Amygdala (tissue), 56 donors: ENCODE measurements at regions not wholly inside any gene's neighbourhood (a gene's known extent, or its start where the extent isn't known, plus 50 kb on each side); places are given as distances from the start of the nearest gene placed in this dataset.

Experiments
- DNase-seq, 56 donors: peaks; one replicate each; lab custom pipeline; 2025; lab: John Stamatoyannopoulos, UW

DNA sequence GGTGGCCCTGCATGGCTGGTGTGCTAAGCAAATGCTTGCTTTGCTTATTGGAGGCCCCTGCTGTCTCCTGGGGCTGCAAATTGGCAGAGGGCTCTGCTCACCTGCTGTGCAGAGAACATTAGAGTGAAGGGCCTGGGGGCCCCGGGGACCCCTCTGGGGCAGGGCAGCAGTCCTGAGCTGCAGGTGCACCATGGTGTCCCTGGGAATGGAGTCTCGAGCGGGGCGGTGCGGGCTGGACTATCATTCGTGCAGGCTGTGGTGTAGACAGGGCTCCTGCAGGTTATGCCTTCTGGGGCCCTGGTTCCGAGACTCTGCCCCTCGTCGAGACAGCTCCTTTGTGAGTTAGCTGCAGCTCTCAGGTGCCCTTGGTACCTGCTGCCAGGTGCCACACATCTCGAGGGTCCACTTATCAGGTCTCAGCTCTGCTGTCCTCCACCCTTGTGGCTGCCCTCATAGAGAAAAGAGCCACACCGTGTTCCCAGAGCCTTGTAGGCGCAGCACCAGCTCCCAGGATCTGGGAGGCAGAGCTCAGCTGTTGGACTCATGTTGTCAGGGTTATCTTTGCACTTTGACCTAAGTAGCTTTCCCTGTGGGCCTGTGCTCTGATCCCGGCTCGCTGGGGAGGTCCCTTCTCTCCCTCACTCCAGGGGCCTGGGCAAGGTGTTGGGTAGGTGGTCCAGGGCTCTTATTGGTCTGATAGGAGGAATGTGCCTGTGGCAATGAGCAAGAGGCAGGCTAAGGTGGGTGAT, 58.0 kb upstream of the ZNF536 start:
- DNase-seq, result no peak

DNA sequence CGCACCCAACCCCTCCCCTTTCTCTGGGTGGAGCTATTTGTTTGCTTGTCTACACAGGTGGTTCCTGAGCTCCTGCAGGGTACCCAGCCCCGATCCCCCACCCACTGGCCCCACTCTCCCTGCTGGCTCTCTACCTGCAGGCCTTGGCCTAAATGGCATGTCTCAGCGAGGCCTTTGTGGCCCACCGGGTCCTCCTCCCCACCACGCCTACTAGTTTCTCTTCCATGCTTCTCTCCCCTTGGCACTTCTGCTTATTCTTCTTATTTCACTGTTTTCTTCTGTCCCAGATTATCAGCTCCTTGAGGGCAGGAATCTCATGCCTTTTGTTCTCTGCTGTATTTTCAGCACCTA, 57.4 kb upstream of the ZNF536 start:
- no peak for DNase-seq

DNA sequence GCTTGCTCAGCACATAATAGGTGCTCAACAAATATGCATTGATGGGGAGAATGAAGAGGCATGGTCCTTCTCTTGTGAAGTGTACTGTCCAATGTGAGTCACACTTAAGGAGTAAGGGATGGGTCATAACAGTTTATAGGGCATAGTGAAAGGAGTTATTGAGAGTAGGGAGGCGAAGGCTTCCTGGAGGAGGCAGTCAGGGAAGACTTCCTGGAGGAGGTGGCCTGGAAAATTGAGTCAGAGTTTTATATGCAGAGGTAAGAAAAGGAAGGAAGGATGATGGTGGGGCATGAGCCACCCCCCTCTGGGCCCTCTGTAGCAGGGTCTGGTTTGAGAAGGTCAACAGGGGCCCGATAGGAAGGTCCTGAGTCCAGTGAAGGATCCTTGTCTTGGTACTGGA, 57.0 kb upstream of the ZNF536 start:
- DNase-seq, result no peak

DNA sequence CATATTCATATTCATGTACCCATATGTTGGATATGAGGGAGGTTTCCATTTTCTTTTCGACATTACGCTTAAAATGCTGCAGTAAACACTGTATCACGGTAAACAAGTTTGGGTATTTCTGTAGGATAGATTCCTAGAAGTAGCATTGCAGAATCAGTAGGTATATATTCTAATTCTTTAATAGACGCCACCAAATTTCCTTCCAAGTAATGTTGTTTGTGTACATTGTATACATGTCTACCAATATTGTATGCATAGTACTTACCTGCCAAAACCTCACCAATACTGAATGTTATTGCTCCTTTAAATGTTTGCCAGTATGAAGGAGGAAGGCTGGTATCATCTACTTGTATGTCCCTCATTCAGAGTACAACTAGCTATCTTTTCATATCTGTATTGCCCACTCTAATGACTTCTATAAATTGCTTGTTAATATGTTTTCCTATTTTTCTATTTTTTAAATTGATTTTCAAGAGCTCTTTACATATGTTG, 56.1 kb upstream of the ZNF536 start:
- no peak for DNase-seq

DNA sequence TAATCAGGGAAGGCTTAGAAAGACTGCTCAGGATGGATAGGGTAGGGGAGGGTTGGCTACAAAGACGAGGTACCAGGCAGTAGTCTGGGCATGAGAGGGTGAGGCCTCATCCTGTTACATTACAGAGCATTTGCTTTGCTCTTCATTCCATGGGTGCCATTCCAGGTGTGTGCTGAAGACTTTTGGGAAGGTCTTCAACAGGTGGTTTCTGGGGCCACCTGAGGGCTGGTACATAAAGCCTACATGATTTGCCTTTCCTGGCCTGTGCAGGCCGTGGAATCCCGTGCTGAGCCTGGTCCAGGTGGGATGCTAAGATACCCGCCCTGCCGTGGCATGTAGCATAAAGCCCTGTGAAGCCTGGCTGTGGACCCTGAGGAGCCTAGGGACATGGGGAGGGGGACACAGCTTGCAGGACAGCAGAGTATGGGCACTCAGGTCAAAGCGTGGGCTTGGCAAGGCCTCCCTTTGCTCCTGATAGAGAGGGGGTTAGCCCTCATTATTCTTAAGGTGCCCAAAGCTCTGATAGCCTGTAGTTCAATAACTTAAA, 55.6 kb upstream of the ZNF536 start:
- no peak for DNase-seq

DNA sequence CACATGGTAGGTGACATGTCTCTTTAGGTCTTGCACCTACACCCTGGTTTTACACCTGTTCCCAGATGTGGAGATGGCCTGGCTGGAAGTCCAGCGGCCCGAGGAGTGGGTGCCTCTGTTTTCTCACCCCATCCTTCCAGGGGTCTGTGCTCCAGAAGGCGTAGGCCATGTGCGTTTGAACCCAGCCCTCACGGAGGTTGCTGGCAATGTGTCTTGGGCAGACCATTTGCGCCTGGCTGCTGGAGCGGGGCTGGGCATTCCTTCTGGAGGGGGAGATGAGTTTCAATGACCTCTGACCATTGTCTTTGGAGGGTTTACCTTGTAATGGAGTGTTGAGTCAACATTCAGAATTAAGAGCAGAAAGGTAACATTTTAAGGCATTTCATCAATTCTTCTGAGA, 54.8 kb upstream of the ZNF536 start:
- no peak for DNase-seq

DNA sequence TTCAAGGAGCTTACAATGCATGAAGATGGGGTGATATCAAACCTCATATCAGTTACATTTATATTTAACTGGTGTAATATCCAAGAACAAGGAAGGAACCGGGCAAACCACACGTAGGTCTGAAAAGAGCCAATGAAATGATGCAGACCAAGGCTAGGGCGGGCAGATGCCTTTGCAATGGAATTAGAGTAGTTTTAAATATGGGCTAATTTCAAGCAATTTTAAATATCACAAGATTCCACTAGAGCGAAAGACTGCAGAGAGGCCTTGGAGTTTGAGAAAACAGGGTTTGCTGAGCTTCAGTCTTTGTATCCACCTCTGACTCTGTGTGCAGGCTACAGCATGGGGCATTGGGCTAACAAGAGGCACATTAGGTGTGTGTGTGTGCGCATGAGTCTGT, 53.9 kb upstream of the ZNF536 start:
- DNase-seq, result no peak

DNA sequence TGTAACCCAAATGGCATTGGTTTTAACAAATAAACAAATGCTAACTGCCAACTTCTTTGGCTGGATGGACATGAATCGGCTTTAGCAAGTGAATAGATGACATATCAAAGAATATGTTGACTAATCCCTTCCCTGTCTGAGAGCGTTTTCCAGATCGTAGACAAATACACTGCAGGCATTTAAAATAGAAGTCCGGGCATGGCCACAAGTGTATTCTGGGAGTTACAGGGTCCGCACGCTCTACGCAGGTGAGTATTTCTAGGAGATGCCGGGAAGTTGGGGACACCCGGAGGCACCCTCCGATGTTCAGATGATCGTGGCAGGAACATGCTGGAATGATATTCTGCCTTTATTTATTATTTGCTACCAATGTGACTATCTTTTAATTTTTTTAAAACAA, 53.2 kb upstream of the ZNF536 start:
- DNase-seq, result no peak

DNA sequence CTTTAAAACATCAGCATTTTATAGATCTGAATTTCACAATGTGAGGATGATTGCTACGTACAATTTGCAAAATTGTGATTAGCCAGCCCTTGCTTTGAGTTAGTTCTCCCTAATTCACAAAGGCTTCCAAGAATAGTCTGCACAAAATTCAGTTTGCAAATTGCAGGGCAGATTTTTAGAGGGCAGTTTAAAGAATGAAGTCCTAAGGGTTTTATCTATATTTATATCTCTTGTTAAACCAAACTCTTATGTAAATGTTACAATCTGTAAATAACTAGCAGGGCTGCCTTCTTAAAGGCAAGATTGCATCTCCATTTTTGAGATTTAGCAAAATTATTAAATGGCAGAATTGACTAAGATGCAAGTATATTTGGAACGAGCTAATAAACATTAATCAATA, 52.8 kb upstream of the ZNF536 start:
- no peak for DNase-seq

DNA sequence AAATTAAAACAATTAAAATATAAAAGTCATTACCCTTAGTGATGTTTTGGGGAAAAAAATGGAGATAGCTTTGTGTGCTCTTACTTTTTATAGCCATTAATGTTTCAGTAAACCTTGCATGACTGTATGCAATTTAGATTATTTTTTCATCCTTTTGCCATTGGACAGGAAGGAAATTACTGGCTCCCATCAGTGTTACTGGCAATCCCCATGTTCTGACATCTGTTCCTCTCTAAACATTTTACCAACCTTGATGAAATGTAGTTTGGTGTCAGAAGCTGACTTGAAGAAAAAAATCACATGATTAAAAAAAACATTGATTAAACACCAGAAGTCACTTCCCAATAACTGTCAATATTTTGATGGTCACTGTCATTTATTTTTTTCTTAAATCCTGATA, 52.3 kb upstream of the ZNF536 start:
- DNase-seq, result no peak

DNA sequence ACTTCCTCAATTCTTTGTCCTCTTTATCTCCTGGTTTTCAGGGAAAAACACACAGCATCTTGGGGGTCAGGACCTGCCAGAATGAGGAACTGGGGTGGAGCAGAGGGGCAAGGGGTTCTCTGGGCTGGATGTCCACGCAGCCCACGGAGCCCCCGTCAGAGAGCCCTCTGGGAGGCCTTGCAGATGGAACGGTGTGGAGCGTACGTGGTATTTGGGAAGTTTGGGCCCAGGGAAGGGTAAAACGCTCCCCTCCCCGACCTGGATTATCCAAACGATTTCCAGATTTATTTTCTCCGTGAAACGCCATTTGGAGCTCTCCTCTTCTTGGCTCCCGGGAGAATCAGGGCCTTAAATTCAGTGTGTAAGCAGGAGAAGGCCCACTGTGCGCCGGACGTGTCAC, 51.7 kb upstream of the ZNF536 start:
- DNase-seq, result no peak

DNA sequence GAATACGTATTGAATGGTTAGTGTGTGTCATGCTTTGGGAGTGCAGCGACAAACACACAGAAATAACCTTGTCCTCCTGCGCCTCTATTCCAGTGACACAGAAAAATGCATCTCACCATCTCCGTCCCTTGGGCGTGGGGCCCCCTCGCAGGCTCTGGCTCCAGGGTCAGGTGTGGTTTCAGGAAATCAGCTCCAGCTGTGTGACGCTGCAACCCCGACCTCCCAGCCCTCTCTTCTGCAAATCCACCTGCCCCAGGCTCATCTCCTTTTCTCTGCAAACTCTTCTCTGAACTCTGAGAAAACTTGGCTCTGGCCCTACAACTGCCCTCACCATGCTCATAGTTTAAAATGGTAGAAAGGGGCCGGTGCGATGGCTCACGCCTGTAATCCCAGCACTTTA, 51.3 kb upstream of the ZNF536 start:
- no peak for DNase-seq
